ENCODE measurements at regions not wholly inside any gene's neighbourhood (a gene's known extent, or its start where the extent isn't known, plus 50 kb on each side); places are given as distances from the start of the nearest gene placed in this dataset.
A peak's percentile ranks its signal among the peaks of the same experiment; 100 is the strongest.

DNA sequence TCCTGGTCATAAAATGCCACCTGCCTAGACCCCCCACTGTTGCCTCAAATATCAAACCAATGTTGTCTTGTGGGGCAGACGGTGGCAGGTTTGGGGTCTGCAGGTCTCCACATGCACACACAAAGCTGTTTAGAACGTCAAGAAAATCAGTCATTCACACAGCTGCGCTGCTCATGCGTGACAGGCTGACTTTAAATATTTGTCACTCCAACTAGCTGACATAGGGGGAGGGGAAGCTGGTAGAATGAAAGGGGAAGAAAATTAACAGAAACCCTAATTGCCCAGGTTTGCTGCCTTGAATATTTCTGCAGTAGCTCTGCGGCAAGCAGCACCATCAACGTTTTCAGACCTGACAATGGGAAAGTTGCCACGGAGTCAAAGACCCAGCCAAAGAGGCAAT lies 201.8 kb downstream of the ABHD5 start:
- no peak for DNase-seq (ENCODE audit: low read depth in 3 of 3, low spot score in 2 of 3)

DNA sequence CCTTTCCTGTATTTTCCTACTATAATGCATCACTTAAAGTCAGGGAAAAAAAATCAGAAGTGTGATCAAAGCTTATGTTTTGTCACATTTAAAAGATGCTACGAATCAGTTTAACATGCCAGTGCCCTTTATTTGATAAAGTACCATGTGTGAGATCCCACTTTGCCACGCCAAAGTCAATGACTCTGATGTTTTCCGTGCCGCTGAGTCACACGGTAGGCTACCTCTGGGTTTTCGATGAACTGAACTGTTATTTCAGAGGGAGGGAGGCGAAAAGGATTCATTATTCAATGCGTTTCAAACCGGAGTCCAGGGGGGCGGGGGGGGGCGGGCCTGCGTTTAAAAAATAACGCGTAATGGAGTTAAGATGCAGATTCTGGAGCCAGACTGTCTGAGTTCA lies 203.0 kb downstream of the ABHD5 start:
- no peak for DNase-seq (ENCODE audit: low read depth in 3 of 3, low spot score in 2 of 3)

DNA sequence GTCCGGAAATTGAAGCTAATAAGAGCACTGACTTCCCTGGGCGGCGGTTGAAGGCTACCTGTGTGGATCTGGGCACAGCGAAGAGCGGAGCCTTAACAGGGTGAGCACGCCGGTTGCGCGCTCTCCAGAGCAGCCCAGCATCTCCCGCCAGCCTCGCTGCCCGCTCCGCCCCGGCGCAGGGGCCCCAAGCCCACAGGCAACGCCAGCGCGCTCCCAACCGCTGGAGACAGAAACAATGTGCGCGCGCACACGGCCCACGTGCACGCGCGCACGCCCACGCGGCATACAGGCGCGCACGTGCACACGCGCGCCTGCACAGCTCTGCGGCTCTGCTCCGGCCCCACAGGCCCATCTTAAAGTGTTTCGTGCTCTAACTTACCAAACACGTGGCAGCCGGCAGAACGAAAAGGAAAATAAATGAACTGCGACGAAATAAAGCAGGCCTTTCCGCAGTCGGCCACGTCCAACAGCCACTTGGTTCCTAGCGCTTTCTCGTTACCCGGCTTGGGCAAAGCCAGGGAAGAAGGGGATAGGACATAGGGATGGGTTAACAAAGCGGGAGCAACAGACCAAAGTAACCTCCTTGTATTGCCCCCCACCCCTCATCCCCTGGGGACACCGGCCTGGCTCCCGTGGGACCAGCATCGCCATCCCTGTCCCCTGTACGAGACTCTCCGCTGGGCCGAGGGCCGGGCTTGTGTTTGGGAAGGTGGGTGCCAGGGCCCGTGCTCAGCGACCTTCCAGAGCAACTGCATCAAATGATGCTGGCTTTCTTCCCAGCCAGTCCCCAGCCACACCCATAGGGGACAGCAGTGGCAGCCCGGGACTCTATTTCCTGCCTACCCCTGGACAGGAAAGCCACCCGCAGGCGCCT lies 203.7 kb downstream of the ABHD5 start:
- DNase-seq (ENCODE audit: low read depth in 3 of 3, low spot score in 2 of 3): peak; percentile 53 to 76 (median 71)

GRCh38 chr3:43895573-43895972 lies 204.8 kb downstream of the ABHD5 start:
- no peak for DNase-seq (ENCODE audit: low read depth in 3 of 3, low spot score in 2 of 3)

GRCh38 chr3:43902415-43902814 lies 211.7 kb downstream of the ABHD5 start:
- no peak for DNase-seq (ENCODE audit: low read depth in 3 of 3, low spot score in 2 of 3)

DNA sequence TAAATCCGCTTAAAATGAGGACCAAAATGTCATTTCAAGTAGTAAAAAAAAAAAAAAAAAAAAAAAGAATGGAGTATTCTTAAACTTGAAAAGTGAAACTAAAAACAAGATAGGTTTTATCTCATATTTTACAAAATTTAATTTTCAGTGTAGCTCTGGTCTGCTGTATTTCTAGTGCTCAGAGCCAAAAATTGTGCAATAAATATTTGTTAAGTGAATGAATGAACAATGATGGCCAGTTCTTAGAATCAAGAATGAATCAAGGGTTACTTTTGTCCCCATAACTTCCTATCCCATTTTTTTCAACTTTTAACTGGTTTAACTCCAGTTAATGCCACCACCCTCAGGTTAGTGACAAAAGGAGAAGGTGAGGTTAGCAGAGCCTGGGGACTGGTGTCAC lies 214.4 kb downstream of the ABHD5 start:
- DNase-seq (ENCODE audit: low read depth in 3 of 3, low spot score in 2 of 3): no peak

DNA sequence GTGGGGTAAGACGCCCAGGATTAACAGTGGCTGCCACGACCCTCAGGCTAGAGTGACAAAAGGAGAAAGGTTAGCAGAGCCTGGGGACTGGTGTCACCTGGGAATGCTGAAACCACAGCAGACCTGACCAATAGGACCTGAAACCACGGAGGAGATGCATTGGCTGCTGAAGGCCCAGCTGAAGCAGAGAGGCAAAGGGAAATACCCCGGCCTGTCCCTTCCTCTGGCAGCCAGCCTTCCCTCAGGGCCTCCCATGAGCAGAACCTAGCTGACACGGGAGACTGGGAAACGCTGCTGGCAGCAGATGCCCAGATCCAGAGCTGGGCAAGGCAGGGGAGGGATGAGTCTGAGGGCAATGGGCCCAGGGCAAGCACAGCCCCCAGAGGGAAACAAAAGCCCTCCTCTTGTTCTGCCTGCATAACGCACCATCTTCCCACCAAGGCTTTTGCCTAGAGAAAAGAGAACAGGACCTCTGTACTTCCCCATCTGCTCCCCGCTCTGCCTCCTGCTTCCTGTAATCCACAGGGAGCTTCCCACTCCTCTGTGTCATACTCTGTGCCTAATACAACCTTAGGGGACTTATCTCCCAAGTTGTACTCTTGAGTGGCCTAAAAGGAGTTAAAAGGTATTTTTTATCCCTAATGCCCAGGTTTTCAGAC lies 216.2 kb downstream of the ABHD5 start:
- DNase-seq (ENCODE audit: low read depth in 3 of 3, low spot score in 2 of 3): no peak

GRCh38 chr3:43907508-43907858 lies 216.7 kb downstream of the ABHD5 start:
- no peak for DNase-seq (ENCODE audit: low read depth in 3 of 3, low spot score in 2 of 3)

- no peak for DNase-seq (ENCODE audit: low read depth in 3 of 3, low spot score in 2 of 3)
Measured at GRCh38 chr3:43908456-43908855, 217.7 kb downstream of the ABHD5 start.

GRCh38 chr3:43909149-43909548 lies 218.4 kb downstream of the ABHD5 start:
- no peak for DNase-seq (ENCODE audit: low read depth in 3 of 3, low spot score in 2 of 3)

DNA sequence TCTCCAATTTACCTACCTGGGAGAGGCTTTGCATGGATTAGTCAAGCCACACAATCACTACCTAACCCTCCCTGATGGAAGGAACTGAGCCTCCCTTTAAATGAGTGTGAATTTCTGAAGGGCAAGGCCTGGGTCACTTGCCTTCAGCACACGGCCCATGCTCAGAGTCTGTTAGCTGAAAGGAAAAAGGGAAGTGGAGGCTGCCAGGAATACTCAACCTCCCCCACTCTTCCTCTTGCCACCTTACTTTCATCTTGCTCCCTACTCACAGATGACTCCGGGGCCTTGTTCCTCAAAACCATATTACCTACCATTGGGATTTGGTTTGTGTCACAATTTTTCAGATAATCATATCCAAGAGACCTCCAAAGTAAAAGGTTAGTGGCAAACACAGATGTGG lies 220.0 kb downstream of the ABHD5 start:
- no peak for DNase-seq (ENCODE audit: low read depth in 3 of 3, low spot score in 2 of 3)

DNA sequence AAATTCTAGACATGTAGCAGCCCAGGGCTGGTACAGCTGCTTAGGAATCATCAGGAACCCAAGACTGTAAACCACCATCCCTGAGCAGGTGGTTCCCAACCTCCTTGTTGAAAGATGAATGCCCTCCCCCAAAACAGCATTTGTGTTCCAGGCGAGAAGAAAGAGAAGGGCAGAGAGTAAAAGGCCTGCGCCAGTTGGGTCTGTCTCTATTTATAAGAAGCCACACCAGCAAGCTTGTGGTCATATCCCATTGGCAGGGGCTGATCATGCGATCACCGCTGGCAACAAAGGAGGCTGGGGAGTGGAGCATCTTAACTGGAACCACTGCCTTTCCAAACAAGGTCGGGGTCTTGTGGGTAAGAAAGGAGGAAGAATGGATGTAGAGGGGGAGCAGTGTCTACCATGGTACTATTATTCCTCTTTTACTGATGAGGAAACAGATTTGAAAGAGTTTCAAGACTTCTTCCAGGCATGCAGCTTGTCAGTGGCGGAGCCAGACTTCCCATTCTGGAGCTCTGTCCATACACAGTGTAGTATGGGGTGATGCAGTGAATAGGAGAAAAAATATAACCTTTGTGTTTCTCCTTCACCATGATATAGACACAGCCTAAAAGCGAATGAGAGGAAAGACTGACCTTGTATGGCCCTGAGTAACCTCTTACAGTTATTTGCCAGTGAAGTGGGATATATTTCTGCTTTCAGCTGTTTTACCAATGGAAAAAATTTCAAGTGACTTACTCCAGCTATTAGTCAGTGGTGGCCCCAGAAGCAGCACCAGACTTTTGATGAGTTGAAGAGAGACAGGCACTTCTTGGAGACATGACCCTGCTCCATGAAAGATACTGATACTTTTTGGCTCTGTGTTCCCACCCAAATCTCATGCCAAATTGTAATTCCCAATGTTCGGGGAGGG lies 222.6 kb downstream of the ABHD5 start:
- DNase-seq (ENCODE audit: low read depth in 3 of 3, low spot score in 2 of 3): no peak

DNA sequence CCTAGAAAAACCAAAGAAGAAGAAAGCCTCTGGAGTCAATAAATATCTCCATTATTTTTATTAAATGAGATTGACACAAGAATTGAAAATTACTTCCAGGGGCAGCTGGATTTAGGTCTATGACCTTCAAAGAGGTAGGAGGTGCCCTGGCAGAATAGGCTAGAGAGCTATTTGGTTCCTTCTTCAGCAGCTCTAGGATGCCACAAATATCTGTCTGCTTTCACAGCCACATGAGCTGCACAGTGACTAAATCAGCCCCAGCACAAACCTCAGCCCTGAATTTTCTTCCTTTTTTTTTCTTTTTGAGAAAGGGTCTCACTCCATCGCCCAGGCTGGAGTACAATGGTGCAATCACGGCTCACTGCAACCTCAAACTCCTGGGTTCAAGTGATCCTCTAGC lies 223.5 kb downstream of the ABHD5 start:
- no peak for DNase-seq (ENCODE audit: low read depth in 3 of 3, low spot score in 2 of 3)

GRCh38 chr3:43915546-43915945 lies 224.8 kb downstream of the ABHD5 start:
- no peak for DNase-seq (ENCODE audit: low read depth in 3 of 3, low spot score in 2 of 3)

- no peak for DNase-seq (ENCODE audit: low read depth in 3 of 3, low spot score in 2 of 3)
Measured at GRCh38 chr3:43917361-43917760, 226.6 kb downstream of the ABHD5 start.

GRCh38 chr3:43919029-43919428 lies 228.3 kb downstream of the ABHD5 start:
- DNase-seq (ENCODE audit: low read depth in 3 of 3, low spot score in 2 of 3): no peak

- DNase-seq (ENCODE audit: low read depth in 3 of 3, low spot score in 2 of 3): no peak
Measured at GRCh38 chr3:43921056-43921648, 230.4 kb downstream of the ABHD5 start.

DNA sequence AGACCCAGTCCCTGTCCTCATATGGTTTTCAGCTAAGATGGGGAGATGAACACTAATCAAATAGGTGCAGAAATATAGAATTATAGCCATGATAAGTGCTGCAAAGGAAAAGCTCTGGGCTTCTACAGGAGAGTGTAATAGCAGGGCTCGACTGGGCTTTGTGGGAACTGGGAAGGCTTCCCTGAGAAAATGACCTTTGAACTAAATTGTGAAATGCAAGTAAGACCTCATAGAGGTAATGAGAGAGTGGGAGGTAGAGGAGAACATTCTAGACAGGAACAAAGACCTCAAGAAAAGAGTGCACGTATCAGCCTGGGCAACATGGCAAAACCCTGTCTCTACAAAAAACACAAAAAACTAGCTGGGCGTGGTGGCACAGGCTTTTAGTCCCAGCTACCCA lies 231.6 kb downstream of the ABHD5 start:
- DNase-seq (ENCODE audit: low read depth in 3 of 3, low spot score in 2 of 3): no peak

GRCh38 chr3:43923104-43923882 lies 232.6 kb downstream of the ABHD5 start:
- peak; percentile 8 to 61 (median 17) for DNase-seq (ENCODE audit: low read depth in 3 of 3, low spot score in 2 of 3)

DNA sequence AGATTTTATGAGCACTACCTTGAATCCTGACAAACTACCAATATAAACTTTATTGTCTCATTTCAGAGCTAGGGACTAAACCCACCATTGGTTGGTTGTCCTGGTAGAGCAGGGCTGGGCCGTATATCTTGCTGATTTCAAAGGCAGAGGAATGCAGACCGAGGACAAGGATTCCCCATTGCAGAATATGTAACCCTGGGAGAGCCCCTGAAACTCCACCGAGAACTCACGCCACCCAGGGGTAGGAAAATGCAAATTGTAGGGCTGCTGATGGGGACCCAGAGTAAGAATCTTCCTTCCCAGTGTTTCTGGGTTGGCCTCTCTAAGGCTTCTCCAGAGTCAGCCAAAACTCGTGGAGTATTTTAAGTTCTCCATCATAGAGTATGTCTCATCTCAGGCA lies 235.3 kb downstream of the ABHD5 start:
- no peak for DNase-seq (ENCODE audit: low read depth in 3 of 3, low spot score in 2 of 3)
